Glutamatergic neuron (in vitro differentiated cells): ENCODE measurements at regions not wholly inside any gene's neighbourhood (a gene's known extent, or its start where the extent isn't known, plus 50 kb on each side); places are given as distances from the start of the nearest gene placed in this dataset.
"Not testable (repeated sequence)": the region's sequence is repeated elsewhere in the genome, so short reads cannot be mapped to it uniquely, and the experiment has no call there.

ENCODE experiments used
- DNase-seq: peaks from one replicate; pipeline ENCODE4 v3.0.0; 2022
- H3K27ac Mint-ChIP-seq: one replicate; pipeline ENCODE4 v1.8.0; 2020; ENCODE audit warnings: mild to moderate bottlenecking, mixed read lengths, inconsistent platforms; ENCODE audit not compliant: unreplicated experiment
- H3K27me3 Mint-ChIP-seq: one replicate; pipeline ENCODE4 v1.8.0; 2020; ENCODE audit warnings: mild to moderate bottlenecking, moderate library complexity, mixed read lengths, inconsistent platforms; ENCODE audit not compliant: unreplicated experiment
- H3K36me3 Mint-ChIP-seq: one replicate; pipeline ENCODE4 v1.8.0; 2020; ENCODE audit warnings: mild to moderate bottlenecking, mixed read lengths, inconsistent platforms; ENCODE audit not compliant: unreplicated experiment
- H3K4me1 Mint-ChIP-seq: one replicate; pipeline ENCODE4 v1.8.0; 2020; ENCODE audit warnings: mild to moderate bottlenecking, low read depth, mixed read lengths, inconsistent platforms; ENCODE audit not compliant: unreplicated experiment
- H3K4me3 Mint-ChIP-seq: one replicate; pipeline ENCODE4 v1.8.0; 2020; ENCODE audit warnings: mild to moderate bottlenecking, mixed read lengths, inconsistent platforms; ENCODE audit not compliant: unreplicated experiment
- H3K9me3 Mint-ChIP-seq: one replicate; pipeline ENCODE4 v1.8.0; 2020; ENCODE audit warnings: mild to moderate bottlenecking, moderate library complexity, mixed read lengths, inconsistent platforms; ENCODE audit not compliant: unreplicated experiment
- TF ChIP-seq, protein P1 (sequence below): fragments of 200-600 bp; sonication (generic); IDR thresholded peaks from one replicate; pipeline ENCODE4 v1.5.0; 2021; ENCODE audit not compliant: partially characterized antibody, unreplicated experiment

DNA sequence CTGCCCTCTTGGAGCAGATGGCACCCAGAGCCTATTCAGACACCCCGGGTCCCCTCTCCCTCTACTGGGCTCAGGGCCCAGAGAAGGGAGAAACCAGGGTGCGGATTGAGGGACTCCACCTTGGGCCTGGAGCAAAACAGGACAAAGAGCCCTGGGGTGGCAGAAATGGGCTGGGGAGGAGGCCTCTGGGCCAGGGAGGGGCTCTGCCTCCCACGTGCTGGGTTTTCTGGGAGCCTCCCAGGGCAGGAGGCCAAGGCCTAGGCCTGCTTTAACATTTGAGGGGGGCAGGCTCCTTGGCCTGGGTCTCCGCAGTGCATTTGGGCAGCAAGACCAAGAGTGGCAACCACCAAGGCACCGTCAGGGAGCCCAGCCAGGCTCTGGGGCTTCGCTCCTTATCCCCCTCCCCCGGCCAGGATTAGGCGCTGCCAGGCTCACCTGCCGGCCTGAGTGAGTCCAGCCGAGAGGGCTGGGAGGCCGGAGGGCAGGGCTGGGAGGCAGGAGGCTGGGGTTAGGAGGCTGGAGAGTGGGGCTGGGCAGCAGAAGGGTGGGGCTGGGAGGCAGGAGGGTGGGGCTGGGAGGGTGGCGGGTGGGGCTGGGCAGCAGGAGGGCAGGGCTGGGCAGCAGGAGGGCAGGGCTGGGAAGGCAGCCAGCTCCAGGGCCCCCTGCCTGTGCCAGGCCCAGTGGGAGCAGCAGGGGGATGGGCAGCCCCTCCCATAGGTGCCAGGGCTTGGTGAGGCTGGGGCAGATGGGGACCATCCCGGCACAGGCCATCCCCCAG, 101.8 kb upstream of the EIF5 start:
- Mint-ChIP-seq H3K9me3 (peaks cover under 1% of the 10 kb centered on the region), H3K4me3 (no peak overlapping the region), H3K36me3 (no peaks in the 10 kb centered on the region), H3K4me1 (no peaks in the 10 kb centered on the region), H3K27ac (no peak overlapping the region), H3K27me3 (no peaks in the 10 kb centered on the region)
- DNase-seq: no peak
- TF ChIP-seq, protein P1, sequence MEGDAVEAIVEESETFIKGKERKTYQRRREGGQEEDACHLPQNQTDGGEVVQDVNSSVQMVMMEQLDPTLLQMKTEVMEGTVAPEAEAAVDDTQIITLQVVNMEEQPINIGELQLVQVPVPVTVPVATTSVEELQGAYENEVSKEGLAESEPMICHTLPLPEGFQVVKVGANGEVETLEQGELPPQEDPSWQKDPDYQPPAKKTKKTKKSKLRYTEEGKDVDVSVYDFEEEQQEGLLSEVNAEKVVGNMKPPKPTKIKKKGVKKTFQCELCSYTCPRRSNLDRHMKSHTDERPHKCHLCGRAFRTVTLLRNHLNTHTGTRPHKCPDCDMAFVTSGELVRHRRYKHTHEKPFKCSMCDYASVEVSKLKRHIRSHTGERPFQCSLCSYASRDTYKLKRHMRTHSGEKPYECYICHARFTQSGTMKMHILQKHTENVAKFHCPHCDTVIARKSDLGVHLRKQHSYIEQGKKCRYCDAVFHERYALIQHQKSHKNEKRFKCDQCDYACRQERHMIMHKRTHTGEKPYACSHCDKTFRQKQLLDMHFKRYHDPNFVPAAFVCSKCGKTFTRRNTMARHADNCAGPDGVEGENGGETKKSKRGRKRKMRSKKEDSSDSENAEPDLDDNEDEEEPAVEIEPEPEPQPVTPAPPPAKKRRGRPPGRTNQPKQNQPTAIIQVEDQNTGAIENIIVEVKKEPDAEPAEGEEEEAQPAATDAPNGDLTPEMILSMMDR: no peak

DNA sequence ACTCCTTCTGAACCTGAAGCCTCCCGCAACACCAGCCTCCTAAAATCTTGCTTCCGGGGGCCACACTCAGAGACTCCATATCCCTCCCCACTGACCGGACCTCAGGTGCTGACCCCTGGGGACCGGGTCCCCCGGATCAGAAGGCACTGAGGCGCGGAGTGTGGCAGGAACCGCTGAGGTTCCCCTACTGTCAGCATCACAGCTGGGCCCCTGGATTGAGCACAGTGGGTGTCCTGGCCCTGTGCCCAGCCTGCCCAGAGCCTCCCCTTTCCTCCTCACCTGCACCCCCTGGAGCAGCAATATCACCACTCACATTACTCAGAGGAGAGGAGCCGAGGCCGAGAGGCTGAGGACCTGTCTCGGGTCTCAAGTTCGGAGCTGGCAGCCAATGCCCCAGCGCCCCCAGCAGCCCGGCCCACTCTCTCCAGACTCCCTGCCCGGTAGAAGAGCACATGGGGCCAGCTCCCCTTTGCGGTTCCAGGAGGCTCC, 101.2 kb upstream of the EIF5 start:
- TF ChIP-seq, protein P1: no peak
- Mint-ChIP-seq H3K4me1 (no peaks in the 10 kb centered on the region), H3K9me3 (peaks cover 2% of the 10 kb centered on the region), H3K4me3 (no peak overlapping the region), H3K27me3 (no peaks in the 10 kb centered on the region), H3K27ac (no peak overlapping the region), H3K36me3 (no peaks in the 10 kb centered on the region)
- DNase-seq: no peak

DNA sequence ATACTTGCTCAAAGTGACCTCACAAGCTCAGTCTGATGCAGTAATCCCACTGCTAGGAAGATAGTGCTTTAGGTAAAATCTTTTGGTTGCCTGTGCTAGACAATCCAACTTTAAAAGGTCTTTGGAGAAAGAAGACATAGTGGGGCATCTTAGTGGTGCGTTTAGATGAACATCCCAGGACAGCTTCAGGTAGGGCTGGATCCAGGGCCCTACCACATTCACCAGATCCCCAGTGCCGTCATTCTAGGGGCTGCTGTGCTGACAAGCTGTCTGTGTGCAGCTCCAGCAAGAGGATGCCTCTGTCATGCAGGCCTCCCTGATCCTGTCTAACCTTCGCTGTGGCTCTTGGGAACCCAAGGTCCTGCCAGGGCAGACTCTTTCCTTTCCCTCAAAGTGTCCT, 100.7 kb upstream of the EIF5 start:
- Mint-ChIP-seq H3K27ac (no peak overlapping the region), H3K4me1 (no peaks in the 10 kb centered on the region), H3K9me3 (peaks cover 4% of the 10 kb centered on the region), H3K4me3 (no peak overlapping the region), H3K27me3 (no peaks in the 10 kb centered on the region), H3K36me3 (peaks cover 3% of the 10 kb centered on the region)
- DNase-seq: no peak
- TF ChIP-seq, protein P1: no peak

DNA sequence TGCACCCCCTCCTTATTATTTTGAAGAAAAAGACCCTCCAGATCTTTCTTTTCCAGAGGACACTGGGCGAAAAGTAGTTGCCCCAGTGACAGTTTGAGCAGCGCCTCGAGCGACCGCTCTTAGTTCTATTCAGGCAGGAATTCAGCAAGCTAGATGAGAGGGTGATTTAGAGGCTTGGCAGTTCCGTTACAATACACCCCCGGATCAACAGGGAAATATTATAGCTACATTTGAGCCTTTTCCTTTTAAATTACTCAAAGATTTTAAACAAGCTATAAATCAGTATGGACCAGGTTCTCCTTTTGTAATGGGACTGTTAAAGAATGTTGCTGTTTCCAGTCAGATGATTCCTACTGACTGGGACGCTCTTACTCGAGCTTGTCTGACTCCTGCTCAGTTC, 99.2 kb upstream of the EIF5 start:
- not testable (repeated sequence) for H3K4me3 Mint-ChIP-seq, H3K4me1 Mint-ChIP-seq, H3K27me3 Mint-ChIP-seq, H3K27ac Mint-ChIP-seq, DNase-seq
- Mint-ChIP-seq H3K9me3 (peaks cover 10% of the 10 kb centered on the region), H3K36me3 (peaks cover 16% of the 10 kb centered on the region)

DNA sequence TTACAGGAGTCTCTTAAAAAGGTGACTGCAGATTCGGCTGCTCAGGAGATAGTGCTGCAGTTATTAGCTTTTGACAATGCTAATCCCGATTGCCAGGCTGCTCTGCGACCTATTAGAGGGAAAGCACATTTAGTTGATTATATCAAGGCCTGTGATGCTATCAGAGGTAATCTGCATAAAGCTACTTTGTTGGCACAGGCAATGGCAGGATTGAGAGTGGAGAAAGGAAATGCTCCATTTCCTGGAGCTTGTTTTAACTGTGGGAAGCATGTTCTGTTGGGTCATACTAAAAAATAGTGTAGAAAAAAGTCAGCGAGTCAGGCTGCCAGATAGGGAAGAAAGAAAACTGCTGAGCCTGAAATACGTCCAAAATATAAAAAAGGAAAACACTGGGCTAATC, 98.5 kb upstream of the EIF5 start:
- H3K27me3 Mint-ChIP-seq, H3K4me3 Mint-ChIP-seq, H3K4me1 Mint-ChIP-seq, DNase-seq, H3K27ac Mint-ChIP-seq: not testable (repeated sequence)
- Mint-ChIP-seq H3K9me3 (peaks cover 12% of the 10 kb centered on the region), H3K36me3 (peaks cover 16% of the 10 kb centered on the region)

DNA sequence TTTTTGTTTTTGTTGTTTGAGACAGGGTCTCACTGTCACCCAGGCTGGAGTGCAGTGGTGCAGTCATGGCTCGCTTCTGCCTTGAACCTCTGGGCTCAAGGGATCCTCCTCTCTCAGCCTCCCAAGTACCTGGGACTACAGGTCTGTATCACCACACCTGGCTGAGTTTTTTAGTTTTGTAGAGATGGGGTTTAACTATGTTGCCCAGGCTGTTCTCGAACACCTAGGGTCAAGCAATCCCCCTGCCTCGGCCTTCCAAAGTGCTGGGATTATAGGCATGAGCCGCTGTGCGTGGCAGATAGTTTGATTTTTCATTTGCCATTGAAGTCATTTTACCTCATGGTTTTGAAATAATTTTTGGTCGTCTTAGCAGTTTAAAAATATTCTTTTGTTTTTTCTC, 94.3 kb upstream of the EIF5 start:
- peaks cover 12% of the 10 kb centered on the region for H3K9me3 Mint-ChIP-seq
- H3K4me3 Mint-ChIP-seq: no peak overlapping the region
- peaks cover 28% of the 10 kb centered on the region for H3K36me3 Mint-ChIP-seq
- no peaks in the 10 kb centered on the region for H3K27me3 Mint-ChIP-seq
- H3K27ac Mint-ChIP-seq: no peak overlapping the region
- no peaks in the 10 kb centered on the region for H3K4me1 Mint-ChIP-seq
- TF ChIP-seq, protein P1: no peak
- no peak for DNase-seq
